DMS 273 (cell line): ENCODE measurements at regions not wholly inside any gene's neighbourhood (a gene's known extent, or its start where the extent isn't known, plus 50 kb on each side); places are given as distances from the start of the nearest gene placed in this dataset.
A peak's percentile ranks its signal among the peaks of the same experiment; 100 is the strongest.

ENCODE experiments used
- DNase-seq: peaks from one replicate; lab custom pipeline; 2025; ENCODE audit not compliant: unreplicated experiment; lab: John Stamatoyannopoulos, UW

- DNase-seq: no peak
These were observed 181.1 kb upstream of the RBMS3 start for GRCh38 chr3:29099775-29100174.

- no peak for DNase-seq
These were observed 180.6 kb upstream of the RBMS3 start for GRCh38 chr3:29100292-29100691.

- DNase-seq: peak; percentile 21
These were observed 152.9 kb upstream of the RBMS3 start for GRCh38 chr3:29128001-29128400.

- no peak for DNase-seq
These were observed 143.3 kb upstream of the RBMS3 start for GRCh38 chr3:29137601-29138000.

GRCh38 chr3:29138171-29138570, 142.7 kb upstream of the RBMS3 start:
- no peak for DNase-seq

- no peak for DNase-seq
These were observed 140.2 kb upstream of the RBMS3 start for GRCh38 chr3:29140666-29141065.

GRCh38 chr3:29141197-29141917, 139.5 kb upstream of the RBMS3 start:
- no peak for DNase-seq

- DNase-seq: no peak
These were observed 139.0 kb upstream of the RBMS3 start for GRCh38 chr3:29141918-29142275.

GRCh38 chr3:29143151-29143550, 137.7 kb upstream of the RBMS3 start:
- no peak for DNase-seq

- DNase-seq: no peak
These were observed 136.5 kb upstream of the RBMS3 start for GRCh38 chr3:29144361-29144760.

- peak; percentile 79 for DNase-seq
These were observed 136.1 kb upstream of the RBMS3 start for GRCh38 chr3:29144807-29145206.

- DNase-seq: no peak
These were observed 135.5 kb upstream of the RBMS3 start for GRCh38 chr3:29145360-29145759.

- DNase-seq: no peak
These were observed 128.5 kb upstream of the RBMS3 start for GRCh38 chr3:29152379-29152778.

- DNase-seq: no peak
These were observed 127.1 kb upstream of the RBMS3 start for GRCh38 chr3:29153811-29154210.

GRCh38 chr3:29156086-29156715, 124.7 kb upstream of the RBMS3 start:
- DNase-seq: peak; percentile 69

- DNase-seq: peak; percentile 8
These were observed 116.0 kb upstream of the RBMS3 start for GRCh38 chr3:29164825-29165224.

GRCh38 chr3:29167180-29167579, 113.7 kb upstream of the RBMS3 start:
- no peak for DNase-seq

GRCh38 chr3:29168081-29168480, 112.8 kb upstream of the RBMS3 start:
- no peak for DNase-seq

- DNase-seq: no peak
These were observed 112.2 kb upstream of the RBMS3 start for GRCh38 chr3:29168696-29169095.

GRCh38 chr3:29169451-29169850, 111.4 kb upstream of the RBMS3 start:
- DNase-seq: no peak

GRCh38 chr3:29171043-29171990, 109.6 kb upstream of the RBMS3 start:
- DNase-seq: no peak

GRCh38 chr3:29176501-29176900, 104.4 kb upstream of the RBMS3 start:
- no peak for DNase-seq
